H1 (cell line): ENCODE measurements at regions not wholly inside any gene's neighbourhood (a gene's known extent, or its start where the extent isn't known, plus 50 kb on each side); places are given as distances from the start of the nearest gene placed in this dataset.

Experiments
- CHD1 ChIP-seq: IDR thresholded peaks from 2 replicates; pipeline ENCODE4 v1.6.1; 2012; ENCODE audit warnings: low read depth, low read length, improper control_type of control experiment
- CTCF ChIP-seq, 3 experiments: IDR thresholded peaks; 1 replicate in 2 of 3; 2 replicates in 1 of 3; pipeline versions ENCODE4 v1.5.1 to v1.6.1; 2011; ENCODE audit warnings: low read length in 3 of 3, mild to moderate bottlenecking in 3 of 3, inconsistent platforms in 2 of 3, low read depth in 1 of 3, moderate library complexity in 1 of 3; ENCODE audit not compliant: insufficient read depth in 1 of 3; ENCODE audit errors: control extremely low read depth in 1 of 3
- EZH2 ChIP-seq: fragments of 200-600 bp; sonication (generic); IDR thresholded peaks from 2 replicates; pipeline ENCODE4 v1.7.1; 2012; ENCODE audit warnings: low read depth, mild to moderate bottlenecking, moderate library complexity, low read length, inconsistent platforms; ENCODE audit not compliant: severe bottlenecking
- GABPA ChIP-seq: IDR thresholded peaks from 2 replicates; pipeline ENCODE4 v1.6.1; 2011; ENCODE audit warnings: mild to moderate bottlenecking, low read length, moderate library complexity, borderline replicate concordance; ENCODE audit not compliant: insufficient read depth
- MAFK ChIP-seq: IDR thresholded peaks from 2 replicates; pipeline ENCODE4 v1.6.1; 2012; ENCODE audit warnings: low read depth, mild to moderate bottlenecking, improper control_type of control experiment, low read length
- POLR2A ChIP-seq, 2 experiments: IDR thresholded peaks; 1 replicate in 1 of 2; 2 replicates in 1 of 2; pipeline ENCODE4 v1.6.1; 2011; ENCODE audit warnings: low read depth in 2 of 2, low read length in 2 of 2, mild to moderate bottlenecking in 2 of 2; ENCODE audit errors: control extremely low read depth in 1 of 2
- POLR2AphosphoS5 ChIP-seq: IDR thresholded peaks from 2 replicates; pipeline ENCODE4 v1.6.1; 2011; ENCODE audit warnings: low read depth, low read length
- RFX5 ChIP-seq: IDR thresholded peaks from 2 replicates; pipeline ENCODE4 v1.6.1; 2011; ENCODE audit warnings: low read depth, low read length, improper control_type of control experiment, borderline replicate concordance
- SIN3A ChIP-seq, 2 experiments: IDR thresholded peaks in 1 of 2; conservative IDR thresholded peaks in 1 of 2; 2 replicates each; pipeline ENCODE4 v1.6.1; 2011 to 2012; ENCODE audit warnings: low read length in 2 of 2, improper control_type of control experiment in 1 of 2, low read depth in 1 of 2, mild to moderate bottlenecking in 1 of 2
- SP1 ChIP-seq: IDR thresholded peaks from 2 replicates; pipeline ENCODE4 v1.6.1; 2011; ENCODE audit warnings: low read depth, low read length
- SRF ChIP-seq: IDR thresholded peaks from 2 replicates; pipeline ENCODE4 v1.6.1; 2011; ENCODE audit warnings: mild to moderate bottlenecking, low read depth, low read length, moderate library complexity
- TEAD4 ChIP-seq: IDR thresholded peaks from 2 replicates; pipeline ENCODE4 v1.6.1; 2012; ENCODE audit warnings: low read depth, low read length, inconsistent platforms, mixed read lengths
- USF2 ChIP-seq: IDR thresholded peaks from 2 replicates; pipeline ENCODE4 v1.6.1; 2011; ENCODE audit warnings: low read length, improper control_type of control experiment

GRCh38 chr12:67026487-67027246, 242.5 kb upstream of the CAND1 start:
- no peak for TF ChIP-seq CTCF (IDR thresholded peaks at IDR 0.05; ENCODE audit: control extremely low read depth in 1 of 3, insufficient read depth in 1 of 3, low read depth in 1 of 3, low read length in 3 of 3)
- no peak for TF ChIP-seq RFX5
- no peak for TF ChIP-seq POLR2A (IDR thresholded peaks at IDR 0.05; ENCODE audit: control extremely low read depth in 1 of 2, low read depth in 2 of 2, low read length in 2 of 2)
- no peak for TF ChIP-seq POLR2AphosphoS5
- TF ChIP-seq SIN3A (conservative IDR thresholded peaks at IDR 0.05 in 1 of 2, IDR thresholded peaks at IDR 0.05 in 1 of 2; ENCODE audit: low read depth in 1 of 2, low read length in 2 of 2) = no peak
- no peak for TF ChIP-seq SRF
- TF ChIP-seq GABPA = no peak
- TF ChIP-seq MAFK = no peak
- no peak for TF ChIP-seq EZH2
- no peak for TF ChIP-seq USF2
- TF ChIP-seq TEAD4 = no peak
- no peak for TF ChIP-seq CHD1
- no peak for TF ChIP-seq SP1
